Prostate gland (tissue), 2 donors: ENCODE measurements at regions not wholly inside any gene's neighbourhood (a gene's known extent, or its start where the extent isn't known, plus 50 kb on each side); places are given as distances from the start of the nearest gene placed in this dataset.

Experiments used
- DNase-seq: peaks from one replicate; pipeline ENCODE4 v3.0.0-alpha.2; 2019; ENCODE audit warnings: low spot score
- H3K27ac ChIP-seq, 2 donors: fragments of 200-600 bp; sonication (generic); 2 replicates each; pipeline ENCODE4 v1.5.1; 2017 to 2019
- H3K27me3 ChIP-seq: fragments of 200-600 bp; sonication (generic); replicated peaks from 2 replicates; pipeline ENCODE4 v1.5.1; 2019; ENCODE audit not compliant: insufficient read depth
- H3K36me3 ChIP-seq, 2 donors: fragments of 200-600 bp; sonication (generic); 1 replicate in 1 of 2; 2 replicates in 1 of 2; pipeline versions ENCODE4 v1.5.1 to v1.8.1; 2017 to 2019
- H3K4me1 ChIP-seq: fragments of 200-600 bp; sonication (generic); replicated peaks from 2 replicates; pipeline ENCODE4 v1.5.1; 2019
- H3K4me3 ChIP-seq, 2 donors: fragments of 200-600 bp; sonication (generic); 2 replicates each; pipeline ENCODE4 v1.5.1; 2017 to 2019
- H3K9me3 ChIP-seq: fragments of 200-600 bp; sonication (generic); 2 replicates; pipeline ENCODE4 v1.5.1; 2017
- POLR2A ChIP-seq: fragments of 450-650 bp; IDR thresholded peaks from one replicate; pipeline ENCODE4 v1.6.1; 2016; ENCODE audit warnings: antibody characterized with exemption, mild to moderate bottlenecking
- POLR2AphosphoS5 ChIP-seq: sonication (generic); formaldehyde crosslinking; IDR thresholded peaks from one replicate; pipeline ENCODE4 v1.6.1; 2017; ENCODE audit warnings: antibody characterized with exemption
- WGBS: methylation state at CpG from one replicate; pipeline ENCODE4 v1.1.5; 2018; 5-methylcytosine and 5-hydroxymethylcytosine counted together
- intact Hi-C: fragments of 100-400 bp; cut with DNase I; formaldehyde crosslinking; loops from one replicate; pipeline ENCODE4 v1.14.2; 2022
- TF ChIP-seq, protein P1 (sequence below), 4 experiments: fragments of 200-600 bp in 2 of 4; fragments of 450-650 bp in 2 of 4; sonication (generic) in 2 of 4; IDR thresholded peaks; 1 replicate in 3 of 4; 2 replicates in 1 of 4; pipeline ENCODE4 v1.5.1; 2016 to 2019; ENCODE audit warnings: antibody characterized with exemption in 4 of 4, mild to moderate bottlenecking in 2 of 4, moderate library complexity in 2 of 4

DNA sequence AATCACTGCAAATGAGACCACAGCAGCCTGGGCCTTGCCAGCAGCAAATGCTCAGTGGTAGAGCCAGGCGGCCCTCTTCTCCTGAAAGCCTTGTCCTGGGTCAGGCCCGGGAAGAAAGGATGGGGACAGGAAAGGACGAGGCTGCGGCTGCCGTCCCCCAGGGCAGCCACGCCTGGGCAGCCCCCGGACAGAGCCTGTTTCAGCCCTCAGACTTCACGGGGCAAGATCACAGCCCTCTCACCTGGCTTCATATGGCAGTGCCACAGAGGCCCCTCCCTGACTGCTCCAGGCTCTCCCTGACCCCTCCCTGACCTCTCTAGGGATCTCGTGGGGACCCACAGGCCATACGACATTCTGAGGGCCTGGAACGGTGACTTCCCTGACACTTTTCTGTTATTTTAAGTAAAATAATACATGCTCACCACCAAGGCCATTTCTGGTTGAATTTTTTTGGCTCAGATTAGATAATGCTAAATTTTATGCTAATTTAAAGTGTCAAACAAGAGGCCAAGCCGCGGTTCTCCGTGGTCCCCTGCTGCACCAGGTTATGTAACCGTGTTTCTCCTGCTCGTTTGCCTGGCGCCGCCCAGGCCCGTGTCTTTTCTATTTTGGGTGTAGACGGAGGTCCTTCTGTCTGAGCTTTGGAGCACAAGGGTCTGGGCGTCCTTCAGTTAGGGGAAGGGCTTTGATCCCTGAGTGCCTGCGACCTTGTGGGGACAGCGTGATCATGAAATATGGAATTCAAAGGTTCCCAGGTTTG lies 59.9 kb upstream of the BHLHE23 start:
- H3K4me3 ChIP-seq = no peak overlapping the region
- no peaks in the 10 kb centered on the region for H3K36me3 ChIP-seq
- TF ChIP-seq POLR2A (no peak), POLR2AphosphoS5 (no peak)
- TF ChIP-seq, protein P1, sequence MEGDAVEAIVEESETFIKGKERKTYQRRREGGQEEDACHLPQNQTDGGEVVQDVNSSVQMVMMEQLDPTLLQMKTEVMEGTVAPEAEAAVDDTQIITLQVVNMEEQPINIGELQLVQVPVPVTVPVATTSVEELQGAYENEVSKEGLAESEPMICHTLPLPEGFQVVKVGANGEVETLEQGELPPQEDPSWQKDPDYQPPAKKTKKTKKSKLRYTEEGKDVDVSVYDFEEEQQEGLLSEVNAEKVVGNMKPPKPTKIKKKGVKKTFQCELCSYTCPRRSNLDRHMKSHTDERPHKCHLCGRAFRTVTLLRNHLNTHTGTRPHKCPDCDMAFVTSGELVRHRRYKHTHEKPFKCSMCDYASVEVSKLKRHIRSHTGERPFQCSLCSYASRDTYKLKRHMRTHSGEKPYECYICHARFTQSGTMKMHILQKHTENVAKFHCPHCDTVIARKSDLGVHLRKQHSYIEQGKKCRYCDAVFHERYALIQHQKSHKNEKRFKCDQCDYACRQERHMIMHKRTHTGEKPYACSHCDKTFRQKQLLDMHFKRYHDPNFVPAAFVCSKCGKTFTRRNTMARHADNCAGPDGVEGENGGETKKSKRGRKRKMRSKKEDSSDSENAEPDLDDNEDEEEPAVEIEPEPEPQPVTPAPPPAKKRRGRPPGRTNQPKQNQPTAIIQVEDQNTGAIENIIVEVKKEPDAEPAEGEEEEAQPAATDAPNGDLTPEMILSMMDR (IDR thresholded peaks at IDR 0.05) = no peak
- no peaks in the 10 kb centered on the region for H3K9me3 ChIP-seq
- 69% methylated on average over 23 of the region's 23 CpGs for WGBS
- H3K4me1 ChIP-seq = no peaks in the 10 kb centered on the region
- intact Hi-C loops = no loop called here
- DNase-seq = no peak
- no peak overlapping the region for H3K27ac ChIP-seq
- H3K27me3 ChIP-seq = peaks cover 18% of the 10 kb centered on the region

DNA sequence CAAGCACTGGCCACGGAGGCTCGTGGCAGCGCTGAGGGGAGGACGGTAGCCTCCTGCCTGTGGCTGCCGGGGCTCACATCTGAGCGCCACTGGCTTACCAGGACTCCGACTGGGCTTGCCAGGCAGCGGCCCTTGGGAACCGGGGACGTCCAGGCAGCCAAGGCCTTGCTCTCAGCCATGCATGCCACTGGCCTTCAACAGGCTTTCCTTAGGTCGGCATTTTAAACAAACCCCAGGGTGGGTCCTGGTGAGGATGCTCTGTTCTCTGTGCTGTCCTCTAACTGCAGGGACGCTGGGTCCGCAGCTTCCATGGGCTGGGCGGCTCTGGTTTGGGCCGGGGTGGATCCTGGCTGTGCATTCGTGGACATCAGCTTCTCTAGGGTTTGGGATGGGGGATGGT lies 59.1 kb upstream of the BHLHE23 start:
- TF ChIP-seq POLR2AphosphoS5 (no peak), POLR2A (no peak)
- TF ChIP-seq, protein P1 (IDR thresholded peaks at IDR 0.05) = no peak
- intact Hi-C loops = no loop called here
- Histone ChIP-seq H3K27ac (no peak overlapping the region), H3K36me3 (no peaks in the 10 kb centered on the region), H3K9me3 (no peaks in the 10 kb centered on the region), H3K4me3 (no peak overlapping the region), H3K4me1 (no peaks in the 10 kb centered on the region), H3K27me3 (peaks cover 12% of the 10 kb centered on the region)
- WGBS = 86% methylated on average over 15 of the region's 16 CpGs
- no peak for DNase-seq

DNA sequence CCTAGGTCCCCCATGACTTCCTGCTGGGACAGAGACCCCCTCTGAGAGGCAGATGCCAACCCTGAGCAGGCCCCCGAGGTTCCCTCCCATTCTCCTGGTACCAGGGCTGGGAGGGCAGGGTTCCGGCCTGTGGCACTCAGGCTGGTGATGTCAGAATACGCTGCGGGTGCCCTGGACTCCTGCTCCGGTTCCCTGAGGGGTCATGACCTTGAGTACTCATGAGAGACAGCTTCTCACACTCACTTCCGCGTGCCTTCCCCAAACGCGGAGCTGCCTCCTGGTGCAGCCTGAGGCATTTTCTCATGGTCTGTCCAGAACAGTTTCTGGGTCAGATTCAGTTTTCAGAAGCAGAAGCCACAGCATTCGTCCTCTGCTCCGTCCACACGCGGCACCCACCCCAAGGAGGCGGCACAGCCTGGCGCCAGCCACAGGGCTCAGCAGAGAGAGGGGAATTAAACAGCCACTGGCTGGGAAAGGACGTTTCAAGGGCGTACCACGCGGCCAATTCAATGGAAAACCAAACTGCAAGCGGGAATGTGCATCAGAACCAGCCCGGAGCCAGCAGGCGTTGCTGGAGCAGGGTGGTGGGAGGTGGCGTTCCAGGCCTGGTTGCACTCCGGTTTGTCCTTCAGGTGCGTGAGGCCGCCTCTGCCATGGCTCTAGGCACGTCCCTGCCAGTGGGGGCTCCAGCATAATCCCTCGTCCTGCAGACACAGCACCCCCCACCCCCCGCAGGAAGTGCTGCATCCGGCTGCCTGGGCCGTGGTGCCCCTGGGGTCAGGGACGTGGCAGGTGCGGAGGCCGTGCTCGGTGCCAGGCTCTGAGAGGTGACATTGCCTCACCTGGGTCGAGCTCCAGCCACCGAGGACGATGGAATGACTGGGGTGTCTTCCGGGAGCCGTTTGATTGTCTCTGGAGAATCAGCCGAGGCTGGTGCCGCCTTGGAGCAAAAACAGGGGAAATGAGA lies 58.3 kb upstream of the BHLHE23 start:
- intact Hi-C loops = no loop called here
- 75% methylated on average over 40 of the region's 42 CpGs for WGBS
- no peaks in the 10 kb centered on the region for H3K9me3 ChIP-seq
- H3K27ac ChIP-seq = no peak overlapping the region
- H3K4me1 ChIP-seq = no peaks in the 10 kb centered on the region
- no peak overlapping the region for H3K4me3 ChIP-seq
- H3K36me3 ChIP-seq = no peaks in the 10 kb centered on the region
- peaks cover 13% of the 10 kb centered on the region for H3K27me3 ChIP-seq
- DNase-seq = no peak
- TF ChIP-seq POLR2AphosphoS5 = no peak
- TF ChIP-seq, protein P1 (IDR thresholded peaks at IDR 0.05) = no peak
- TF ChIP-seq POLR2A = no peak

DNA sequence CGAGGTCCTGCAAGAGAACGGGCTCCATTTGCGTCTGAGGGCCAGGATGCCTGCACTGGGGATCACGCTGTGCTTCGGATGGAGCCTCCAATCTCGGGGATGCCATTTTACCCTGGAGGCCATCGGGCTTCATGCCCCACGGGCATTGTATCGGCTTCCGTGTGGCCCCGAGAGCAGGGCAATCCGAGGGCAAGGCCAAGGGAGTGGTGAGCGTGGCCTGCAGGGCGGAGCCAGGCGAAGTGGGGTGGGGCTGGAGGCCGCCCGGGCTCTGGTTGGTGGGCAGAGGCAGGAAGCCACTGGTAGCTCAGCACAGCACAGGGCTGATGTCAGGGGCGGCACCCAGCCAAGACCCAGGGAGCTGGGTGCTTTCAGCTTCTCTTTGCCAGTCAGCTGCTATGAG lies 57.5 kb upstream of the BHLHE23 start:
- Histone ChIP-seq H3K27me3 (peaks cover 15% of the 10 kb centered on the region), H3K9me3 (no peaks in the 10 kb centered on the region), H3K4me3 (no peak overlapping the region), H3K27ac (no peak overlapping the region), H3K4me1 (no peaks in the 10 kb centered on the region), H3K36me3 (no peaks in the 10 kb centered on the region)
- intact Hi-C loops = no loop called here
- DNase-seq = no peak
- WGBS = 77% methylated on average over 17 of the region's 18 CpGs
- TF ChIP-seq POLR2A (no peak), POLR2AphosphoS5 (no peak)
- TF ChIP-seq, protein P1 (IDR thresholded peaks at IDR 0.05) = no peak
